K562 (cell line): ENCODE measurements at regions not wholly inside any gene's neighbourhood (a gene's known extent, or its start where the extent isn't known, plus 50 kb on each side); places are given as distances from the start of the nearest gene placed in this dataset.

ENCODE experiments used
- ATAC-seq: fragments of 200-7000 bp; cut with Tn5 transposase; 3 replicates; pipeline ENCODE4 v1.9.1; 2020; ENCODE audit warnings: moderate library complexity
- BruUV-seq: library from RNA; stranded (reverse); fragments of 400-500 nt; replicated peaks from 2 replicates; lab custom pipeline; 2021; lab: Mats Ljungman, UMichigan
- CTCF ChIA-PET: fragments of 300-600 bp; formaldehyde crosslinking; extraction: SDS; loops from one replicate; lab custom pipeline; 2021; ENCODE audit warnings: low intra/inter-chr PET ratio; lab: Yijun Ruan, JAX
- POLR2A ChIA-PET: fragments of 300-600, 350-650 bp; sonication (Branson Sonifier 250); formaldehyde crosslinking; extraction: SDS; loops from one replicate; lab custom pipeline; 2021; ENCODE audit warnings: antibody characterized with exemption, inconsistent platforms; lab: Yijun Ruan, JAX
- DNase-seq, 4 experiments: peaks; one replicate each; pipeline versions ENCODE4 v3.0.0 to v3.0.0-alpha.2; 2011 to 2018; ENCODE audit warnings: low spot score in 3 of 4, mixed read lengths in 3 of 4; ENCODE audit errors: extremely low read depth in 1 of 4
- FAIRE-seq: peaks from 2 replicates; lab custom pipeline; 2011; peaks lifted over from hg19 to GRCh38; lab: Jason Lieb, UNC
- H2AFZ ChIP-seq: 2 replicates; pipeline ENCODE4 v1.6.0; 2011; ENCODE audit warnings: low read depth, low read length, control low read depth, inconsistent platforms
- H3K27ac ChIP-seq: fragments of 200-600 bp; 3 replicates; pipeline ENCODE4 v1.8.0; 2011; ENCODE audit warnings: low read depth, mild to moderate bottlenecking, control low read depth, inconsistent platforms, low read length, moderate library complexity, mixed read lengths; ENCODE audit errors: extremely low read depth
- H3K27me3 ChIP-seq, 2 experiments: fragments of 300-600 bp in 1 of 2; 2 replicates in 1 of 2; 3 replicates in 1 of 2; pipeline versions ENCODE4 v1.6.0 to v1.8.0; 2011; ENCODE audit warnings: inconsistent platforms in 2 of 2, low read length in 2 of 2, mild to moderate bottlenecking in 1 of 2, mixed read lengths in 1 of 2, moderate library complexity in 1 of 2; ENCODE audit not compliant: control insufficient read depth in 2 of 2, insufficient read depth in 2 of 2
- H3K36me3 ChIP-seq: fragments of 300-600 bp; 3 replicates; pipeline ENCODE4 v1.8.0; 2011; ENCODE audit warnings: mild to moderate bottlenecking, low read length, inconsistent platforms; ENCODE audit not compliant: control insufficient read depth, insufficient read depth
- H3K4me1 ChIP-seq, 2 experiments: fragments of 200-600 bp in 1 of 2; replicated peaks in 1 of 2; 2 replicates in 1 of 2; 3 replicates in 1 of 2; pipeline versions ENCODE4 v1.5.1 to v1.8.0; 2011; ENCODE audit warnings: inconsistent platforms in 2 of 2, low read length in 2 of 2, mild to moderate bottlenecking in 1 of 2, mixed read lengths in 1 of 2, moderate library complexity in 1 of 2; ENCODE audit not compliant: control insufficient read depth in 2 of 2, insufficient read depth in 2 of 2
- H3K4me2 ChIP-seq: 2 replicates; pipeline ENCODE4 v1.6.1; 2011; ENCODE audit warnings: low read length, control low read depth, inconsistent platforms, mixed read lengths; ENCODE audit not compliant: insufficient read depth
- H3K4me3 ChIP-seq: fragments of 200-600 bp; sonication (generic), shearing (Covaris generic); 2 replicates; pipeline ENCODE4 v1.5.1; 2016; ENCODE audit warnings: control low read depth, inconsistent platforms
- H3K79me2 ChIP-seq: fragments of 200-600 bp; 3 replicates; pipeline ENCODE4 v1.8.0; 2011; ENCODE audit warnings: low read length, inconsistent platforms; ENCODE audit not compliant: control insufficient read depth, insufficient read depth
- H3K9ac ChIP-seq, 2 experiments: 2 replicates each; pipeline versions ENCODE4 v1.6.0 to v1.6.1; 2011; ENCODE audit warnings: low read depth in 2 of 2, low read length in 2 of 2, control low read depth in 1 of 2, inconsistent platforms in 1 of 2, mild to moderate bottlenecking in 1 of 2, mixed read lengths in 1 of 2; ENCODE audit not compliant: insufficient read depth in 1 of 2
- H3K9me1 ChIP-seq: one replicate; pipeline ENCODE4 v1.6.0; 2011; ENCODE audit warnings: inconsistent platforms, mild to moderate bottlenecking, low read length, moderate library complexity; ENCODE audit not compliant: control insufficient read depth, insufficient read depth
- H3K9me3 ChIP-seq: replicated peaks from 2 replicates; pipeline ENCODE4 v1.5.1; 2011; ENCODE audit warnings: low read depth, low read length, inconsistent platforms; ENCODE audit not compliant: control insufficient read depth, insufficient read depth
- H4K20me1 ChIP-seq: replicated peaks from 2 replicates; pipeline ENCODE4 v1.6.1; 2011; ENCODE audit warnings: low read length, inconsistent platforms, mixed read lengths; ENCODE audit not compliant: control insufficient read depth, insufficient read depth
- CBX2 ChIP-seq: fragments of 200-600 bp; sonication (generic); IDR thresholded peaks from one replicate; pipeline ENCODE4 v1.6.1; 2012; ENCODE audit warnings: mild to moderate bottlenecking, low read length, inconsistent platforms; ENCODE audit not compliant: insufficient read depth, poor library complexity, severe bottlenecking
- CREB1 ChIP-seq, 2 experiments: sonication (generic) in 1 of 2; formaldehyde crosslinking in 1 of 2; IDR thresholded peaks; 2 replicates each; pipeline versions ENCODE4 v1.6.1 to v1.8.0; 2012 to 2022; ENCODE audit warnings: inconsistent platforms in 1 of 2, mild to moderate bottlenecking in 1 of 2, missing genetic modification reagents in 1 of 2, moderate library complexity in 1 of 2
- DACH1 ChIP-seq: fragments of 450-650 bp; IDR thresholded peaks from 2 replicates; pipeline ENCODE4 v1.6.1; 2018; ENCODE audit not compliant: partially characterized antibody
- HOXB6 ChIP-seq: fragments of 250-450 bp; sonication (Bioruptor Pico); IDR thresholded peaks from 2 replicates; pipeline ENCODE4 v1.5.1; 2022; ENCODE audit warnings: mild to moderate bottlenecking, borderline replicate concordance
- MCM3 ChIP-seq: fragments of 450-650 bp; IDR thresholded peaks from 2 replicates; pipeline ENCODE4 v1.6.1; 2016
- PTBP1 ChIP-seq: fragments of 200-400 bp; formaldehyde crosslinking; IDR thresholded peaks from 2 replicates; pipeline ENCODE4 v1.6.1; 2017; ENCODE audit warnings: low read depth, low read length
- PYGO2 ChIP-seq: fragments of 450-650 bp; IDR thresholded peaks from 2 replicates; pipeline ENCODE4 v1.6.1; 2016; ENCODE audit warnings: mild to moderate bottlenecking, missing genetic modification characterization, moderate library complexity, missing compliant biosample characterization
- STAT6 ChIP-seq: sonication (generic); formaldehyde crosslinking; IDR thresholded peaks from 2 replicates; pipeline ENCODE4 v1.8.1; 2023; ENCODE audit warnings: mild to moderate bottlenecking, missing genetic modification reagents
- U2AF2 ChIP-seq: fragments of 200-400 bp; formaldehyde crosslinking; optimal IDR thresholded peaks from 2 replicates; pipeline ENCODE3; 2017; ENCODE audit warnings: low read depth, mild to moderate bottlenecking, low read length
- ZBTB40 ChIP-seq, 2 experiments: fragments of 450-650 bp in 1 of 2; sonication (generic) in 1 of 2; formaldehyde crosslinking in 1 of 2; IDR thresholded peaks; 2 replicates each; pipeline versions ENCODE4 v1.7.1 to v1.9.0; 2016 to 2022; ENCODE audit warnings: inconsistent platforms in 1 of 2, mild to moderate bottlenecking in 1 of 2, missing genetic modification reagents in 1 of 2
- ZNF511 ChIP-seq: sonication (generic); formaldehyde crosslinking; IDR thresholded peaks from 2 replicates; pipeline ENCODE4 v1.8.0; 2022; ENCODE audit warnings: mild to moderate bottlenecking, missing genetic modification reagents
- WGBS: fragments of 100-300 bp; shearing (Covaris generic); methylation state at CpG from one replicate; pipeline ENCODE4 v1.1.6; 2016; ENCODE audit warnings: low coverage, mixed read lengths; ENCODE audit not compliant: insufficient coverage; ENCODE audit errors: missing lambda C conversion rate; 5-methylcytosine and 5-hydroxymethylcytosine counted together
- in situ Hi-C: fragments of 300-500 bp; cut with MboI; formaldehyde crosslinking; loops from 4 replicates; pipeline ENCODE4 v1.15.0; 2018; ENCODE audit warnings: inconsistent platforms, mixed read lengths
- intact Hi-C: fragments of 100-400 bp; cut with micrococcal nuclease; formaldehyde crosslinking; loops from 2 replicates; pipeline ENCODE4 v1.14.2; 2022

- Histone ChIP-seq H4K20me1 (no peaks in the 10 kb centered on the region; the same call in 1 of the 2 replicates), H3K27me3 (peaks cover 11 to 20% of the 10 kb centered on the region in 2 experiments; a peak in 4 of 5 replicates), H3K4me3 (no peak overlapping the region), H3K4me1 (peaks cover 0 to 11% of the 10 kb centered on the region in 2 experiments; a peak in 1 of 5 replicates), H3K9ac (no peak overlapping the region), H3K36me3 (no peaks in the 10 kb centered on the region), H3K4me2 (no peak overlapping the region), H2AFZ (no peak overlapping the region), H3K79me2 (no peaks in the 10 kb centered on the region), H3K27ac (no peak overlapping the region), H3K9me1 (no peaks in the 10 kb centered on the region), H3K9me3 (no peaks in the 10 kb centered on the region)
- POLR2A ChIA-PET = no interaction called here
- BruUV-seq = no TSS peak
- DNase-seq = no peak
- no peak for FAIRE-seq
- intact Hi-C loops (no loop called here), in situ Hi-C loops (no loop called here)
- no peak for ATAC-seq
- WGBS = 11% methylated on average over 11 of the region's 18 CpGs
- CTCF ChIA-PET = no interaction called here
- TF ChIP-seq PTBP1 (no peak), MCM3 (no peak), ZBTB40 (IDR thresholded peaks at IDR 0.05) (no peak), ZBTB40 (CRISPR knock-in tag; IDR thresholded peaks at IDR 0.05) (no peak), PYGO2 (no peak), CREB1 (IDR thresholded peaks at IDR 0.05) (no peak), CREB1 (CRISPR knock-in tag; IDR thresholded peaks at IDR 0.05) (no peak), ZNF511 (CRISPR knock-in tag) (no peak), STAT6 (no peak), U2AF2 (no peak), HOXB6 (CRISPR knock-in tag) (no peak), DACH1 (no peak), CBX2 (no peak)
Observed at GRCh38 chr4:82043809-82044137, 330.0 kb downstream of the HNRNPD start.
